OCI-LY3 (cell line): ENCODE measurements at regions not wholly inside any gene's neighbourhood (a gene's known extent, or its start where the extent isn't known, plus 50 kb on each side); places are given as distances from the start of the nearest gene placed in this dataset.

ENCODE experiments used
- CTCF ChIP-seq: fragments of 200-600, 300-600 bp; sonication (generic); IDR thresholded peaks from 2 replicates; pipeline ENCODE4 v1.5.1; 2014; ENCODE audit warnings: antibody characterized with exemption, low read length, low read depth
- EZH2phosphoT487 ChIP-seq: fragments of 200-600 bp; shearing (Covaris generic); IDR thresholded peaks from 2 replicates; pipeline ENCODE4 v1.6.1; 2018; ENCODE audit warnings: antibody characterized with exemption, mixed run types, low read depth

DNA sequence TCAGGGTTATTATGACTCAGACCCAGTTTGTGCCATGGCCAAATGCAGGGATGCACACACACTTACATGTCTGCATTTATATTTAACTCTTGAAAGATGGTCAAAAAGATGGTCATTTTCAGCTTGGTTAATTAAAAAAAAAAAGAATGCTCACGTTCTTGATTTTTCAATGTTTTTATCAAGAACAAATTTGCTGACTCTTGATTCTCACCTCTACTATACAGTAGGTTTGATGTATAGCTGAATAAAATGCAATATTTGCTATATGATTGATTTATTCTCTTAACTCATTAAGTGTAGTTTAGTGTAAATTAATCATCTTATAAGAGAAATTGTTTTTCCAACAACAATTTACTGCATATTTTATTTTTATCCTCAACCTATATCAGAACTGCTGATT is 160.4 kb downstream of the SLIT2 start:
- TF ChIP-seq CTCF = no peak
- no peak for TF ChIP-seq EZH2phosphoT487
